Stomach (tissue), 8 donors: ENCODE measurements at regions not wholly inside any gene's neighbourhood (a gene's known extent, or its start where the extent isn't known, plus 50 kb on each side); places are given as distances from the start of the nearest gene placed in this dataset.

Source experiments
- DNase-seq, 2 donors: peaks; one replicate each; pipeline versions ENCODE4 v3.0.0 to v3.0.0-alpha.2; 2013 to 2019
- H3K27ac ChIP-seq, 5 donors: fragments of 200-600 bp in 4 of 5; sonication (generic) in 4 of 5; one replicate each; pipeline ENCODE4 v1.5.1; 2013 to 2019; ENCODE audit warnings: mild to moderate bottlenecking in 1 of 5, moderate library complexity in 1 of 5
- H3K27me3 ChIP-seq, 3 donors: fragments of 200-600 bp; sonication (generic); one replicate each; pipeline ENCODE4 v1.5.1; 2017 to 2019; ENCODE audit warnings: mixed run types in 1 of 3
- H3K36me3 ChIP-seq, 4 donors: fragments of 200-600 bp; sonication (generic); 1 replicate in 3 of 4; 2 replicates in 1 of 4; pipeline ENCODE4 v1.5.1; 2016 to 2019
- H3K4me1 ChIP-seq, 4 donors: fragments of 200-600 bp; sonication (generic); one replicate each; pipeline ENCODE4 v1.5.1; 2016 to 2019
- H3K4me3 ChIP-seq, 4 donors: fragments of 200-600 bp; sonication (generic) in 3 of 4; one replicate each; pipeline ENCODE4 v1.5.1; 2016 to 2019; ENCODE audit warnings: mild to moderate bottlenecking in 1 of 4
- H3K9me3 ChIP-seq, 4 donors: fragments of 200-600 bp; sonication (generic); one replicate each; pipeline ENCODE4 v1.5.1; 2016 to 2019
- CTCF ChIP-seq, 7 experiments: fragments of 450-650 bp in 4 of 7; fragments of 200-600 bp in 3 of 7; sonication (generic) in 3 of 7; IDR thresholded peaks; one replicate each; pipeline ENCODE4 v1.5.1; 2016 to 2019; ENCODE audit warnings: antibody characterized with exemption in 7 of 7, control low read depth in 2 of 7, mild to moderate bottlenecking in 1 of 7
- EP300 ChIP-seq: sonication (generic); formaldehyde crosslinking; IDR thresholded peaks from one replicate; pipeline ENCODE4 v1.6.1; 2017; ENCODE audit warnings: antibody characterized with exemption
- POLR2A ChIP-seq, 4 donors: fragments of 450-650 bp; IDR thresholded peaks; one replicate each; pipeline ENCODE4 v1.6.1; 2016; ENCODE audit warnings: antibody characterized with exemption in 4 of 4, control low read depth in 2 of 4, mild to moderate bottlenecking in 1 of 4, moderate library complexity in 1 of 4
- POLR2AphosphoS5 ChIP-seq, 3 donors: sonication (generic); formaldehyde crosslinking; IDR thresholded peaks; one replicate each; pipeline ENCODE4 v1.6.1; 2016; ENCODE audit warnings: antibody characterized with exemption in 3 of 3
- WGBS, 5 donors: extraction: QIAGEN DNeasy Blood & Tissue Kit in 3 of 5; methylation state at CpG; one replicate each; pipeline versions ENCODE4 v1.1.5 to v1.1.7; 2013 to 2018; 5-methylcytosine and 5-hydroxymethylcytosine counted together
- intact Hi-C: fragments of 100-400 bp; cut with DNase I; formaldehyde crosslinking; loops from one replicate; pipeline ENCODE4 v1.15.1; 2023; ENCODE audit warnings: low total_unique reads
- donor health status: healthy with polysubstance abuse.
- donor health status: Bipolar disorder and iron deficiency.
- donor health status: healthy.

- no peaks in the 10 kb centered on the region for H3K27me3 ChIP-seq
- no peaks in the 10 kb centered on the region for H3K9me3 ChIP-seq
- no peak overlapping the region for H3K27ac ChIP-seq
- H3K4me3 ChIP-seq, result no peak overlapping the region
- no peak for TF ChIP-seq CTCF (IDR thresholded peaks at IDR 0.05)
- no peak for TF ChIP-seq POLR2AphosphoS5 (IDR thresholded peaks at IDR 0.05)
- TF ChIP-seq POLR2A (IDR thresholded peaks at IDR 0.05), result no peak
- no peak for TF ChIP-seq EP300
- no peaks in the 10 kb centered on the region for H3K36me3 ChIP-seq
- 49 to 61% (median 55%) methylated on average over 5 of the region's 5 CpGs for WGBS, 5 donors
- intact Hi-C loops, result no loop called here
- DNase-seq, result no peak
- H3K4me1 ChIP-seq, result no peaks in the 10 kb centered on the region
These were observed 859.0 kb upstream of the ARPP21 start for GRCh38 chr3:34780294-34780693.

- Histone ChIP-seq H3K27me3 (no peaks in the 10 kb centered on the region), H3K9me3 (no peaks in the 10 kb centered on the region), H3K4me3 (no peak overlapping the region), H3K4me1 (no peaks in the 10 kb centered on the region), H3K36me3 (no peaks in the 10 kb centered on the region), H3K27ac (no peak overlapping the region)
- 59 to 73% (median 66%) methylated on average over 4 of the region's 4 CpGs for WGBS, 5 donors
- DNase-seq, result no peak
- intact Hi-C loops, result no loop called here
- TF ChIP-seq EP300, result no peak
- TF ChIP-seq POLR2A (IDR thresholded peaks at IDR 0.05), result no peak
- no peak for TF ChIP-seq CTCF (IDR thresholded peaks at IDR 0.05)
- no peak for TF ChIP-seq POLR2AphosphoS5 (IDR thresholded peaks at IDR 0.05)
These were observed 858.4 kb upstream of the ARPP21 start for GRCh38 chr3:34780973-34781372.

- H3K27me3 ChIP-seq, result no peaks in the 10 kb centered on the region
- no peak for DNase-seq
- 60 to 74% (median 69%) methylated on average over 2 of the region's 2 CpGs for WGBS, 5 donors
- no peak overlapping the region for H3K4me3 ChIP-seq
- no peaks in the 10 kb centered on the region for H3K4me1 ChIP-seq
- no peaks in the 10 kb centered on the region for H3K9me3 ChIP-seq
- no peak overlapping the region for H3K27ac ChIP-seq
- no peaks in the 10 kb centered on the region for H3K36me3 ChIP-seq
- no peak for TF ChIP-seq CTCF (IDR thresholded peaks at IDR 0.05)
- no peak for TF ChIP-seq POLR2A (IDR thresholded peaks at IDR 0.05)
- TF ChIP-seq POLR2AphosphoS5 (IDR thresholded peaks at IDR 0.05), result no peak
- no peak for TF ChIP-seq EP300
- intact Hi-C loops, result no loop called here
These were observed 856.5 kb upstream of the ARPP21 start for GRCh38 chr3:34782871-34783270.

- DNase-seq, result no peak
- intact Hi-C loops, result no loop called here
- H3K4me3 ChIP-seq, result no peak overlapping the region
- no peaks in the 10 kb centered on the region for H3K36me3 ChIP-seq
- H3K27ac ChIP-seq, result no peak overlapping the region
- no peaks in the 10 kb centered on the region for H3K4me1 ChIP-seq
- no peaks in the 10 kb centered on the region for H3K27me3 ChIP-seq
- TF ChIP-seq CTCF (IDR thresholded peaks at IDR 0.05) (no peak), POLR2A (IDR thresholded peaks at IDR 0.05) (no peak), EP300 (no peak), POLR2AphosphoS5 (IDR thresholded peaks at IDR 0.05) (no peak)
- no peaks in the 10 kb centered on the region for H3K9me3 ChIP-seq
These were observed 855.4 kb upstream of the ARPP21 start for GRCh38 chr3:34783876-34784275.
